Prostate gland (tissue), 2 donors: ENCODE measurements at regions not wholly inside any gene's neighbourhood (a gene's known extent, or its start where the extent isn't known, plus 50 kb on each side); places are given as distances from the start of the nearest gene placed in this dataset.

Experiments
- CTCF ChIP-seq, 4 experiments: fragments of 200-600 bp in 2 of 4; fragments of 450-650 bp in 2 of 4; sonication (generic) in 2 of 4; IDR thresholded peaks; 1 replicate in 3 of 4; 2 replicates in 1 of 4; pipeline ENCODE4 v1.5.1; 2016 to 2019; ENCODE audit warnings: antibody characterized with exemption in 4 of 4, mild to moderate bottlenecking in 2 of 4, moderate library complexity in 2 of 4
- POLR2A ChIP-seq: fragments of 450-650 bp; IDR thresholded peaks from one replicate; pipeline ENCODE4 v1.6.1; 2016; ENCODE audit warnings: antibody characterized with exemption, mild to moderate bottlenecking
- POLR2AphosphoS5 ChIP-seq: sonication (generic); formaldehyde crosslinking; IDR thresholded peaks from one replicate; pipeline ENCODE4 v1.6.1; 2017; ENCODE audit warnings: antibody characterized with exemption

GRCh38 chr14:43855556-43855955 is 651.5 kb downstream of the FSCB start:
- TF ChIP-seq CTCF (IDR thresholded peaks at IDR 0.05): no peak
- no peak for TF ChIP-seq POLR2A
- no peak for TF ChIP-seq POLR2AphosphoS5
